Right lobe of liver (tissue), 4 donors: ENCODE measurements at regions not wholly inside any gene's neighbourhood (a gene's known extent, or its start where the extent isn't known, plus 50 kb on each side); places are given as distances from the start of the nearest gene placed in this dataset.

Source experiments
- CTCF ChIP-seq, 4 donors: fragments of 200-600 bp in 3 of 4; fragments of 450-650 bp in 1 of 4; IDR thresholded peaks; one replicate each; pipeline versions ENCODE4 v1.5.1 to v1.8.0; 2016 to 2022; ENCODE audit warnings: antibody characterized with exemption in 4 of 4, mild to moderate bottlenecking in 2 of 4
- POLR2A ChIP-seq: fragments of 450-650 bp; IDR thresholded peaks from one replicate; pipeline ENCODE4 v1.6.1; 2017; ENCODE audit warnings: antibody characterized with exemption, mild to moderate bottlenecking
- donor health status: DM: no; HTN: no; CAD: no.
- donor health status: DM: no; HTN: no; CAD: no.
- donor health status: DM: no; HTN: yes; CAD: no.

DNA sequence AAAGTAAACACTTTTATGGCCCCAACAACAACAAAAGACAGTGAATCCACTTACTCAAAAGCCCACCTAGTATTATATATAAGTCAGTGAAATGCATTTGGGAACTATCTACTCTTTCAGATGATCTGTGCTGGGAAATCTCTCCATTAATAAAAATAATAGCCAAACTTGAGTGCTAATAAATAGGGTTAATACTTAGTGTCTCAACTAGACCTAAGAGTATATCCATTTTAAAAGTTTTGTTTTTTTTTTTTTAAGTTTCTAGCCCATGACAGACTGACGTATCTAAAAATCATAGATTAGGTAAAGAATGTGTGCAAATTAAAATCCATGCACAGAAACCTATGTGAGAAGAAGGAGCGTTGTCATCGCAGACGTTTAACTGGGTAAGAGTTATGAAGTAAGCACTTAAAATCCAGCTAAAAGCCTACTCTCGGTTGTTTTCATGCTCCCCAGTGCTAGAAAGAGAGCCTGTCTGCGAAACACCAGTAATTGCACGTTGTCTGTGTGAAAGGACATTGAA lies 83.4 kb upstream of the PELI1 start:
- TF ChIP-seq CTCF (IDR thresholded peaks at IDR 0.05): no peak
- TF ChIP-seq POLR2A: no peak
